HG02678 (cell line): ENCODE measurements at regions not wholly inside any gene's neighbourhood (a gene's known extent, or its start where the extent isn't known, plus 50 kb on each side); places are given as distances from the start of the nearest gene placed in this dataset.
A peak's percentile ranks its signal among the peaks of the same experiment; 100 is the strongest.
"Not testable (repeated sequence)": the region's sequence is repeated elsewhere in the genome, so short reads cannot be mapped to it uniquely, and the experiment has no call there.

Experiments used
- ATAC-seq: cut with Tn5 transposase; IDR thresholded peaks from one replicate; pipeline ENCODE4 v1.9.1; 2021; ENCODE audit warnings: mild to moderate bottlenecking, moderate library complexity; ENCODE audit not compliant: unreplicated experiment

GRCh38 chr1:93774707-93775106, 93.1 kb upstream of the BCAR3 start:
- ATAC-seq = no peak

- no peak for ATAC-seq
Measured at GRCh38 chr1:93773049-93773838, 91.6 kb upstream of the BCAR3 start.

- no peak for ATAC-seq
Measured at GRCh38 chr1:93771843-93772242, 90.2 kb upstream of the BCAR3 start.

GRCh38 chr1:93770640-93771039, 89.0 kb upstream of the BCAR3 start:
- no peak for ATAC-seq

- no peak for ATAC-seq
Measured at GRCh38 chr1:93769777-93770176, 88.1 kb upstream of the BCAR3 start.

GRCh38 chr1:93768380-93768863, 86.8 kb upstream of the BCAR3 start:
- no peak for ATAC-seq

- ATAC-seq = no peak
Measured at GRCh38 chr1:93766451-93766850, 84.8 kb upstream of the BCAR3 start.

GRCh38 chr1:93765099-93765498, 83.5 kb upstream of the BCAR3 start:
- ATAC-seq = no peak

GRCh38 chr1:93764366-93764750, 82.7 kb upstream of the BCAR3 start:
- no peak for ATAC-seq

- no peak for ATAC-seq
Measured at GRCh38 chr1:93763704-93764365, 82.2 kb upstream of the BCAR3 start.

- no peak for ATAC-seq
Measured at GRCh38 chr1:93758842-93759515, 77.3 kb upstream of the BCAR3 start.

- no peak for ATAC-seq
Measured at GRCh38 chr1:93757256-93758036, 75.8 kb upstream of the BCAR3 start.

GRCh38 chr1:93756657-93757056, 75.0 kb upstream of the BCAR3 start:
- no peak for ATAC-seq

- not testable (repeated sequence) for ATAC-seq
Measured at GRCh38 chr1:93755251-93755715, 73.6 kb upstream of the BCAR3 start.

GRCh38 chr1:93753791-93754763, 72.4 kb upstream of the BCAR3 start:
- ATAC-seq = no peak

- no peak for ATAC-seq
Measured at GRCh38 chr1:93751377-93752250, 70.0 kb upstream of the BCAR3 start.

- peak; percentile 45 for ATAC-seq
Measured at GRCh38 chr1:93750955-93751354, 69.3 kb upstream of the BCAR3 start.

GRCh38 chr1:93749894-93750301, 68.3 kb upstream of the BCAR3 start:
- no peak for ATAC-seq

- ATAC-seq = no peak
Measured at GRCh38 chr1:93749487-93749886, 67.8 kb upstream of the BCAR3 start.
